ENCODE measurements at regions not wholly inside any gene's neighbourhood (a gene's known extent, or its start where the extent isn't known, plus 50 kb on each side); places are given as distances from the start of the nearest gene placed in this dataset.

DNA sequence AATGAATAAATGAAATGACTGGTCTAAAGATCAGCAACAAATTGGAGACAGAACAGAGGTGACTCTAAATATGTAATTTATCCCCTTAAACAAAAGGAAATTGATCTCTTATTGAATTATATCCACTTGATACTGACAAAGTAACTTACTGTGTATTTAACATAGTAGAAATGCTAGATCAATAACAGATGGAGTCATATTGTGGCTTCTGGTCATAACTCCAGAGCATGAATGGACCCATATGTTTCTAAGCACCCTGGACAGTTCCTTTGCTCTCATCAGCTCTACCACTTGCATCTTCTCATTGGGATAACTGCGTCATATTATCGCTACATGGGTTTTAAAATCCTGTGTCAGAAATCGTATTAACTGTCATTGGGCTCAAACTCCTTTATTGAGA is 222.3 kb downstream of the ETS1 start:
- TF ChIP-seq, protein P1, sequence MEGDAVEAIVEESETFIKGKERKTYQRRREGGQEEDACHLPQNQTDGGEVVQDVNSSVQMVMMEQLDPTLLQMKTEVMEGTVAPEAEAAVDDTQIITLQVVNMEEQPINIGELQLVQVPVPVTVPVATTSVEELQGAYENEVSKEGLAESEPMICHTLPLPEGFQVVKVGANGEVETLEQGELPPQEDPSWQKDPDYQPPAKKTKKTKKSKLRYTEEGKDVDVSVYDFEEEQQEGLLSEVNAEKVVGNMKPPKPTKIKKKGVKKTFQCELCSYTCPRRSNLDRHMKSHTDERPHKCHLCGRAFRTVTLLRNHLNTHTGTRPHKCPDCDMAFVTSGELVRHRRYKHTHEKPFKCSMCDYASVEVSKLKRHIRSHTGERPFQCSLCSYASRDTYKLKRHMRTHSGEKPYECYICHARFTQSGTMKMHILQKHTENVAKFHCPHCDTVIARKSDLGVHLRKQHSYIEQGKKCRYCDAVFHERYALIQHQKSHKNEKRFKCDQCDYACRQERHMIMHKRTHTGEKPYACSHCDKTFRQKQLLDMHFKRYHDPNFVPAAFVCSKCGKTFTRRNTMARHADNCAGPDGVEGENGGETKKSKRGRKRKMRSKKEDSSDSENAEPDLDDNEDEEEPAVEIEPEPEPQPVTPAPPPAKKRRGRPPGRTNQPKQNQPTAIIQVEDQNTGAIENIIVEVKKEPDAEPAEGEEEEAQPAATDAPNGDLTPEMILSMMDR (IDR thresholded peaks at IDR 0.05; ENCODE audit: insufficient read depth, missing control alignments), result no peak
- DNase-seq (ENCODE audit: insufficient read length, low spot score) (no peak), FAIRE-seq (no peak)

DNA sequence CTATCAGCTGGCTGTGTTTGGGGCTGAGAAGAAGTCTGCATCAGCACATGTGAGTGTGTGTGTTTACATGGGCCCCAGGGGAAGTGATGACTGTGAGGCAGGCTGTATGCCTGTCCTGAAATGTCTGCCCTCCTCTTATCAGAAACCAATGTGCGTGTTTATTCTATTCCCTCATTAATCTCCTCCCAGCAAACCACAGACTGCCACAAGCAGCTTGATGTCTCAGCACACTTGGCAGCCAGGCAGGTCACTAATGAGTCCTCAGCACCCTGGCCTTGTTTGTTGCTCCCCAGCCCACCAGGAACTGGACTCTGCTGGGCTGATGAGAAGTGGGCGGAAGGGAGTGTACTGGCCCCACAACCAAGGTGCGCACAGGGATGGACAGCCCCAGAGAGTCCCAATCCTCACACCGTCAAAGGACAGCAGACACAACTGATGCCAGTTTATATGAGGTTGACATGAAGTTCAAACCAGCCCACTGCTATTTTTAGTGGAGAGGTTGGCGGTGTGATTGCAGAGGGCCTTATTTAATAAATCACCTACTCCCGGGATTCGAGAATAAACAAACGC is 225.8 kb downstream of the ETS1 start:
- no peak for FAIRE-seq
- TF ChIP-seq, protein P1 (IDR thresholded peaks at IDR 0.05; ENCODE audit: insufficient read depth, missing control alignments), result no peak
- DNase-seq (ENCODE audit: insufficient read length, low spot score), result no peak

DNA sequence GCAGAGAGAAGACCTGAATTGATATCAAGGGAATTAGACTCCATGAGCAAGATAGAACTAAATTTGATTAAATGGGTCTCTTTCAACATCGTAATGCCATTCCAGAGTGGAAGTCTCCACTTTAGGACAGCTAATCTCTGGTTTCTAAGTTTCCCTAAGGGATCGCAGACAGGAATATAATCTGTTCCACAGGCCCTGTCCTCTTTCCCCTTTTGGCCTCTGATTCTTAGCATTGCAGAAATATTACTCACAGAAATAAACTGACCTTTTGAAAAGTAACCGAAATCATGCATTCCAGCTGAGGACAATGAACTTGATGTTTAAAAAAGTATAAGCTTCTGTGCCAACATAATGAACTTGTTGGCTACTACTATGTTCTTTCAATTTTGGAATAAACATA is 227.8 kb downstream of the ETS1 start:
- FAIRE-seq (no peak), DNase-seq (ENCODE audit: insufficient read length, low spot score) (no peak)
- TF ChIP-seq, protein P1 (IDR thresholded peaks at IDR 0.05; ENCODE audit: insufficient read depth, missing control alignments), result no peak

GRCh38 chr11:128357073-128357472 is 230.3 kb downstream of the ETS1 start:
- TF ChIP-seq, protein P1 (IDR thresholded peaks at IDR 0.05; ENCODE audit: insufficient read depth, missing control alignments), result no peak
- no peak for DNase-seq (ENCODE audit: insufficient read length, low spot score)
- no peak for FAIRE-seq

- FAIRE-seq (no peak), DNase-seq (ENCODE audit: insufficient read length, low spot score) (no peak)
- TF ChIP-seq, protein P1 (IDR thresholded peaks at IDR 0.05; ENCODE audit: insufficient read depth, missing control alignments), result no peak
These were observed 231.8 kb downstream of the ETS1 start for GRCh38 chr11:128355558-128355957.

GRCh38 chr11:128354476-128354875 is 232.9 kb downstream of the ETS1 start:
- DNase-seq (ENCODE audit: insufficient read length, low spot score) (no peak), FAIRE-seq (no peak)
- TF ChIP-seq, protein P1 (IDR thresholded peaks at IDR 0.05; ENCODE audit: insufficient read depth, missing control alignments), result no peak

- DNase-seq (ENCODE audit: insufficient read length, low spot score) (no peak), FAIRE-seq (no peak)
- TF ChIP-seq, protein P1 (IDR thresholded peaks at IDR 0.05; ENCODE audit: insufficient read depth, missing control alignments), result no peak
These were observed 236.2 kb downstream of the ETS1 start for GRCh38 chr11:128351168-128351567.
